ENCODE measurements at regions not wholly inside any gene's neighbourhood (a gene's known extent, or its start where the extent isn't known, plus 50 kb on each side); places are given as distances from the start of the nearest gene placed in this dataset.

DNA sequence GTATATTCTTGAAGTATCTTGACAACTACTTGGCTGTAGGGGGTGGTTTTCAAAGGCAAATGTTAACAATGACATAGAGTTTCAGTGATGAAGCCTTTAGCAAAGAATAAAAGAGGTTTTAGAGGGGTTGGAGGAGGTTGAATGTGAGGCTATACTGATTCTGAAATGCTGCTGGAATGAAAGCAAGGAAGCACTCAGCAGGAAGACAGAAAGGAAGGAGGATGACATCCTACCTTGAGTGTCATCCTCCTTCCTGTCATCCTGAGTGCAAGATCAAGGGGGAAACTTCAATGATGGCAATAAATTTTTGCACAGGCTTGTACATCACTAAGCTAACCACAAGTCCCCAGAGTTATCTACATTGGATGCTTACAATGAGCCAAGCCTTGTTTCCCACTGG is 120.5 kb downstream of the APIP start:
- DNase-seq (no peak), ATAC-seq (no peak)
- H3K36me3 ChIP-seq: no peaks in the 10 kb centered on the region
- intact Hi-C loops (cut with DNase I): loop anchor here in 1 of 10 donors (10.0 kb wide), 1 partner anchor 131 kb away; no protein-coding TSS in a partner anchor
- H3K4me3 ChIP-seq: no peak overlapping the region
- no peaks in the 10 kb centered on the region for H3K27me3 ChIP-seq
- no peak overlapping the region for H3K27ac ChIP-seq
- no peaks in the 10 kb centered on the region for H3K9me3 ChIP-seq
- peaks cover 0 to 11% (median 0%) of the 10 kb centered on the region in 12 donors for H3K4me1 ChIP-seq
- TF ChIP-seq, protein P1, sequence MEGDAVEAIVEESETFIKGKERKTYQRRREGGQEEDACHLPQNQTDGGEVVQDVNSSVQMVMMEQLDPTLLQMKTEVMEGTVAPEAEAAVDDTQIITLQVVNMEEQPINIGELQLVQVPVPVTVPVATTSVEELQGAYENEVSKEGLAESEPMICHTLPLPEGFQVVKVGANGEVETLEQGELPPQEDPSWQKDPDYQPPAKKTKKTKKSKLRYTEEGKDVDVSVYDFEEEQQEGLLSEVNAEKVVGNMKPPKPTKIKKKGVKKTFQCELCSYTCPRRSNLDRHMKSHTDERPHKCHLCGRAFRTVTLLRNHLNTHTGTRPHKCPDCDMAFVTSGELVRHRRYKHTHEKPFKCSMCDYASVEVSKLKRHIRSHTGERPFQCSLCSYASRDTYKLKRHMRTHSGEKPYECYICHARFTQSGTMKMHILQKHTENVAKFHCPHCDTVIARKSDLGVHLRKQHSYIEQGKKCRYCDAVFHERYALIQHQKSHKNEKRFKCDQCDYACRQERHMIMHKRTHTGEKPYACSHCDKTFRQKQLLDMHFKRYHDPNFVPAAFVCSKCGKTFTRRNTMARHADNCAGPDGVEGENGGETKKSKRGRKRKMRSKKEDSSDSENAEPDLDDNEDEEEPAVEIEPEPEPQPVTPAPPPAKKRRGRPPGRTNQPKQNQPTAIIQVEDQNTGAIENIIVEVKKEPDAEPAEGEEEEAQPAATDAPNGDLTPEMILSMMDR (IDR thresholded peaks at IDR 0.05): no peak
- TF ChIP-seq POLR2A (IDR thresholded peaks at IDR 0.05): no peak

DNA sequence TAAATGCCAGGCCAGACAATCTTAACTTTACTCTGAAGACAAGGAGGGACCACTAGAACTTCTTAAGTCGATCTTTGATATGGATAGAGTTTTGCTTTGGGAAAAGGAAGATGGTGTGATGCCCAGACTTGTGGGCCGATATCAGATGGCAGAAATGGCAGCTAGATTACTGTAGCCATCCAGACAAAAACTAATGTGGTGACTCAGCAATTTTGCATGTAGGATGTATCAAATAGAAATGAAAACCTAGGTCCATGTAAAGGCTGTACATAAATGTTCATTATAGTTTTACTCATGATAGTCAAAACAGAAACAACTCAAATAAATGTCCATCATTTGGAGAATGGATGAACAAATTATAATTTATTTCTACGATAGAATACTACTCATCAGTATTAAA is 121.5 kb downstream of the APIP start:
- WGBS, 4 donors: 86 to 91% (median 87%) methylated on average over 3 of the region's 3 CpGs
- ATAC-seq (no peak), DNase-seq (no peak)
- no peaks in the 10 kb centered on the region for H3K36me3 ChIP-seq
- intact Hi-C loops (cut with DNase I): loop anchor here in 1 of 10 donors (10.0 kb wide), 1 partner anchor 130 kb away; no protein-coding TSS in a partner anchor
- H3K4me1 ChIP-seq: peaks cover 0 to 11% (median 0%) of the 10 kb centered on the region in 12 donors
- H3K4me3 ChIP-seq: no peak overlapping the region
- TF ChIP-seq, protein P1 (IDR thresholded peaks at IDR 0.05): no peak
- no peak for TF ChIP-seq POLR2A (IDR thresholded peaks at IDR 0.05)
- H3K27ac ChIP-seq: no peak overlapping the region
- H3K27me3 ChIP-seq: no peaks in the 10 kb centered on the region
- peaks cover 0 to 3% (median 0%) of the 10 kb centered on the region in 12 donors for H3K9me3 ChIP-seq

DNA sequence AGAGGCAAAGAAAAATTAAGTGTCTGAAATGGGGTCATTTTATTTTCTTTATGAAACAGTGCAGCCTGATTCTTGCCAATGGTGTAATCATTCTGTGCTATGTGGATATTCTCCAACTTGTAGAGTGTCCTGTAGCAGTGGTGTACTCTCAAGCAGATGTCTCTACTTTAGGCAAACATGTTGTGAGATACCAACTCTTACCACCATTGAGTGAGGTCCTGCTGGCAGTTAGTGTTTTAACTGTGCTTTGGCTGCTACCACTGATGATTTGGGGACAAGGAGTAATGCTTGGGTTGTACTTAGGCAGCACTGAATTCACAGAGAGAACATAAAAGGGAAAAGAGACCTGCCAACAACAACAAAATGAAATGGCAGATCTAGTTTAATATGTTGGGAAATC is 122.5 kb downstream of the APIP start:
- Histone ChIP-seq H3K36me3 (no peaks in the 10 kb centered on the region), H3K4me1 (peaks cover 0 to 11% (median 0%) of the 10 kb centered on the region in 12 donors), H3K4me3 (no peak overlapping the region), H3K9me3 (peaks cover 0 to 4% (median 0%) of the 10 kb centered on the region in 12 donors), H3K27ac (no peak overlapping the region), H3K27me3 (no peaks in the 10 kb centered on the region)
- intact Hi-C loops (cut with DNase I): loop anchor here in 1 of 10 donors (10.0 kb wide), 1 partner anchor 129 kb away; no protein-coding TSS in a partner anchor
- no peak for DNase-seq
- ATAC-seq: peak in 2 of 4 donors; percentile 26 to 61
- TF ChIP-seq POLR2A (IDR thresholded peaks at IDR 0.05): no peak
- TF ChIP-seq, protein P1 (IDR thresholded peaks at IDR 0.05): no peak

DNA sequence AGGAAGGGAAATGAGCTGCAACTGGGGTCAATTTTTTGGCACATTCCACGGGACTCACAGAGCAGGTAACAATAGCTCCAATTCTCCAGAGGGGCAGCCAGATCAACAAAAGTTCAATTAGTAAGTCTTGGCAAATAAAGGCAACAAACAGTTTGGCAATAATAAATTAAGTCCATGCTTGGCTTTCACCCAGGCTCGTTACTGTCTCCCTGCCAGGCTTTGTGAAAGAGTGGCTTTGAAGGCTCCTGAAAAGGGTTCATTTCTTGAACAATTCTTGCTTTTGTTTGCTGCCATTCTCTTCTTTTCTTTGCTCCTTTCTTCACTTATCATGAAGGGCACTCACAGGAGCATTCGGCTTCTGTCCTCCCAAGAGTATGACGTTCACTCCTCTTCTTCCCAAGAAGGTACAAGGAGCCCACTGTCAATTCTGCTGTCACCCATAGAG is 123.3 kb downstream of the APIP start:
- DNase-seq (peak in 1 of 5 donors; percentile 43), ATAC-seq (no peak)
- H3K27me3 ChIP-seq: no peaks in the 10 kb centered on the region
- WGBS, 4 donors: 54 to 71% (median 59%) methylated on average over 4 of the region's 4 CpGs
- no peaks in the 10 kb centered on the region for H3K36me3 ChIP-seq
- no peak for TF ChIP-seq POLR2A (IDR thresholded peaks at IDR 0.05)
- TF ChIP-seq, protein P1 (IDR thresholded peaks at IDR 0.05): no peak
- peaks cover 0 to 11% (median 0%) of the 10 kb centered on the region in 12 donors for H3K4me1 ChIP-seq
- peaks cover 0 to 4% (median 0%) of the 10 kb centered on the region in 12 donors for H3K9me3 ChIP-seq
- H3K27ac ChIP-seq: no peak overlapping the region
- no peak overlapping the region for H3K4me3 ChIP-seq
- intact Hi-C loops (cut with DNase I): loop anchor here in 1 of 10 donors (10.0 kb wide), 1 partner anchor 128 kb away; no protein-coding TSS in a partner anchor

Data from heart left ventricle (tissue), 16 donors.